Upper lobe of right lung (tissue), 1 donor: ENCODE measurements at regions not wholly inside any gene's neighbourhood (a gene's known extent, or its start where the extent isn't known, plus 50 kb on each side); places are given as distances from the start of the nearest gene placed in this dataset.
A peak's percentile ranks its signal among the peaks of the same experiment; 100 is the strongest.

ENCODE experiments used
- ATAC-seq: fragments of 200-7000 bp; cut with Tn5 transposase; one replicate; pipeline ENCODE4 v1.9.1; 2020; ENCODE audit warnings: mild to moderate bottlenecking, moderate library complexity
- DNase-seq: peaks from one replicate; pipeline ENCODE4 v3.0.0-alpha.2; 2020
- H3K27ac ChIP-seq: fragments of 200-600 bp; one replicate; pipeline ENCODE4 v1.8.0; 2022
- H3K27me3 ChIP-seq: fragments of 200-600 bp; one replicate; pipeline ENCODE4 v1.8.0; 2022; ENCODE audit warnings: mild to moderate bottlenecking
- H3K36me3 ChIP-seq: fragments of 200-600 bp; one replicate; pipeline ENCODE4 v1.8.0; 2022
- H3K4me1 ChIP-seq: fragments of 200-600 bp; one replicate; pipeline ENCODE4 v1.8.0; 2022
- H3K4me3 ChIP-seq: fragments of 200-600 bp; one replicate; pipeline ENCODE4 v1.8.0; 2022; ENCODE audit warnings: mild to moderate bottlenecking
- H3K9me3 ChIP-seq: fragments of 200-600 bp; one replicate; pipeline ENCODE4 v1.8.0; 2022
- CTCF ChIP-seq: fragments of 200-600 bp; IDR thresholded peaks from one replicate; pipeline ENCODE4 v1.8.0; 2022; ENCODE audit warnings: antibody characterized with exemption
- intact Hi-C: fragments of 100-400 bp; cut with DNase I; formaldehyde crosslinking; loops from one replicate; pipeline ENCODE4 v1.11.0; 2022
- donor health status: DM: no; HTN: yes; CAD: no; lungs with severe emphysema.

- Histone ChIP-seq H3K9me3 (no peaks in the 10 kb centered on the region), H3K36me3 (no peaks in the 10 kb centered on the region), H3K4me3 (no peak overlapping the region), H3K4me1 (no peaks in the 10 kb centered on the region), H3K27ac (no peak overlapping the region), H3K27me3 (no peaks in the 10 kb centered on the region)
- no peak for TF ChIP-seq CTCF
- intact Hi-C loops, result no loop called here
- DNase-seq (no peak), ATAC-seq (no peak)
Measured at GRCh38 chr9:96075757-96076156, 200.3 kb downstream of the ERCC6L2 start.

- H3K9me3 ChIP-seq, result no peaks in the 10 kb centered on the region
- intact Hi-C loops, result no loop called here
- no peaks in the 10 kb centered on the region for H3K36me3 ChIP-seq
- ATAC-seq (no peak), DNase-seq (no peak)
- H3K27me3 ChIP-seq, result no peaks in the 10 kb centered on the region
- no peak overlapping the region for H3K4me3 ChIP-seq
- no peak overlapping the region for H3K27ac ChIP-seq
- no peaks in the 10 kb centered on the region for H3K4me1 ChIP-seq
- TF ChIP-seq CTCF, result no peak
Measured at GRCh38 chr9:96075111-96075510, 199.6 kb downstream of the ERCC6L2 start.

GRCh38 chr9:96073531-96074480, 198.3 kb downstream of the ERCC6L2 start:
- no peak for DNase-seq
- intact Hi-C loops, result no loop called here

GRCh38 chr9:96072930-96073329, 197.4 kb downstream of the ERCC6L2 start:
- H3K27ac ChIP-seq, result no peak overlapping the region
- H3K9me3 ChIP-seq, result no peaks in the 10 kb centered on the region
- H3K4me1 ChIP-seq, result no peaks in the 10 kb centered on the region
- no peaks in the 10 kb centered on the region for H3K27me3 ChIP-seq
- intact Hi-C loops, result no loop called here
- TF ChIP-seq CTCF, result no peak
- no peaks in the 10 kb centered on the region for H3K36me3 ChIP-seq
- no peak overlapping the region for H3K4me3 ChIP-seq
- DNase-seq, result no peak
- no peak for ATAC-seq

More at GRCh38 chr9:96073531-96074480, 198.3 kb downstream of the ERCC6L2 start:
- no peaks in the 10 kb centered on the region for H3K36me3 ChIP-seq
- no peaks in the 10 kb centered on the region for H3K9me3 ChIP-seq
- H3K27me3 ChIP-seq, result no peaks in the 10 kb centered on the region
- no peaks in the 10 kb centered on the region for H3K4me1 ChIP-seq
- H3K4me3 ChIP-seq, result no peak overlapping the region
- no peak for TF ChIP-seq CTCF
- no peak overlapping the region for H3K27ac ChIP-seq
- ATAC-seq, result peak; percentile 78

GRCh38 chr9:96071815-96072124, 196.3 kb downstream of the ERCC6L2 start:
- Histone ChIP-seq H3K27me3 (no peaks in the 10 kb centered on the region), H3K4me3 (no peak overlapping the region), H3K9me3 (no peaks in the 10 kb centered on the region), H3K27ac (no peak overlapping the region), H3K36me3 (no peaks in the 10 kb centered on the region), H3K4me1 (no peaks in the 10 kb centered on the region)
- ATAC-seq (no peak), DNase-seq (no peak)
- no peak for TF ChIP-seq CTCF
- intact Hi-C loops, result no loop called here
